Uterus (tissue), 2 donors: ENCODE measurements at regions not wholly inside any gene's neighbourhood (a gene's known extent, or its start where the extent isn't known, plus 50 kb on each side); places are given as distances from the start of the nearest gene placed in this dataset.

Experiments
- POLR2A ChIP-seq, 2 donors: fragments of 450-650 bp; IDR thresholded peaks; one replicate each; pipeline ENCODE4 v1.6.1; 2016; ENCODE audit warnings: antibody characterized with exemption in 2 of 2, mild to moderate bottlenecking in 1 of 2, moderate library complexity in 1 of 2
- TF ChIP-seq, protein P1 (sequence below), 4 experiments: fragments of 200-600 bp in 2 of 4; fragments of 450-650 bp in 2 of 4; sonication (generic) in 2 of 4; IDR thresholded peaks; one replicate each; pipeline ENCODE4 v1.5.1; 2016 to 2019; ENCODE audit warnings: antibody characterized with exemption in 4 of 4, mild to moderate bottlenecking in 2 of 4, moderate library complexity in 1 of 4

DNA sequence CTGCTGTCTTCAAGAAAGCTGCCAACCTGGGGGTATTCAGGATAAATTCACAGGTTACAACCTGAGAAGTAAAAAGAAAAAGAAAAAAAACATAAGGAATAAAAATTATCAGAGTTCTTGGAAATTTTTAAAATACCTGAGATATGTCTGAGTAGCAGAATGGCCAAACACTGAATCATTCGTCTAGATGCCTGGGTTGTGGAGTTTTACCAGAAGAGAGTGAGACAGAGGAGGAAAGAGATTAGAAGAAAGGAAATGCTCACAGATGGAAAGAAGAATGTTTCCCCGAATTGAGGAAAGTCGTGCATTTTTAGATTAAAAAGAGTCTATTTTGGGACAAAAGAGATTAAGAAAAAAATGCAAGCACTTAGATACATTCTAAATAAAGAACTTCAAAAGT, 1026.7 kb downstream of the TBC1D22A start:
- TF ChIP-seq, protein P1, sequence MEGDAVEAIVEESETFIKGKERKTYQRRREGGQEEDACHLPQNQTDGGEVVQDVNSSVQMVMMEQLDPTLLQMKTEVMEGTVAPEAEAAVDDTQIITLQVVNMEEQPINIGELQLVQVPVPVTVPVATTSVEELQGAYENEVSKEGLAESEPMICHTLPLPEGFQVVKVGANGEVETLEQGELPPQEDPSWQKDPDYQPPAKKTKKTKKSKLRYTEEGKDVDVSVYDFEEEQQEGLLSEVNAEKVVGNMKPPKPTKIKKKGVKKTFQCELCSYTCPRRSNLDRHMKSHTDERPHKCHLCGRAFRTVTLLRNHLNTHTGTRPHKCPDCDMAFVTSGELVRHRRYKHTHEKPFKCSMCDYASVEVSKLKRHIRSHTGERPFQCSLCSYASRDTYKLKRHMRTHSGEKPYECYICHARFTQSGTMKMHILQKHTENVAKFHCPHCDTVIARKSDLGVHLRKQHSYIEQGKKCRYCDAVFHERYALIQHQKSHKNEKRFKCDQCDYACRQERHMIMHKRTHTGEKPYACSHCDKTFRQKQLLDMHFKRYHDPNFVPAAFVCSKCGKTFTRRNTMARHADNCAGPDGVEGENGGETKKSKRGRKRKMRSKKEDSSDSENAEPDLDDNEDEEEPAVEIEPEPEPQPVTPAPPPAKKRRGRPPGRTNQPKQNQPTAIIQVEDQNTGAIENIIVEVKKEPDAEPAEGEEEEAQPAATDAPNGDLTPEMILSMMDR (IDR thresholded peaks at IDR 0.05) = no peak
- TF ChIP-seq POLR2A (IDR thresholded peaks at IDR 0.05) = no peak
